Neural cell (in vitro differentiated cells): ENCODE measurements at regions not wholly inside any gene's neighbourhood (a gene's known extent, or its start where the extent isn't known, plus 50 kb on each side); places are given as distances from the start of the nearest gene placed in this dataset.

Source experiments
- H2AFZ ChIP-seq: fragments of 200-600, 300-800 bp; sonication (generic), shearing (Covaris generic); 2 replicates; pipeline ENCODE4 v1.6.0; 2014; ENCODE audit warnings: low read depth, mild to moderate bottlenecking, antibody characterized with exemption, low read length, moderate library complexity
- H3F3A ChIP-seq: fragments of 200-600 bp; shearing (Covaris generic); 2 replicates; pipeline ENCODE4 v1.6.1; 2016; ENCODE audit warnings: mild to moderate bottlenecking, moderate library complexity, mixed read lengths, antibody characterized with exemption, low read length; ENCODE audit not compliant: insufficient read depth, poor library complexity, severe bottlenecking
- H3K27ac ChIP-seq: fragments of 200-600, 300-800 bp; sonication (generic), shearing (Covaris generic); 2 replicates; pipeline ENCODE4 v1.5.1; 2014; ENCODE audit warnings: mild to moderate bottlenecking, low read length, moderate library complexity
- H3K27me3 ChIP-seq: fragments of 300-800, 200-600 bp; sonication (generic), shearing (Covaris generic); 2 replicates; pipeline ENCODE4 v1.6.0; 2014; ENCODE audit warnings: mild to moderate bottlenecking, low read depth, low read length, moderate library complexity; ENCODE audit not compliant: insufficient read depth
- H3K36me3 ChIP-seq: fragments of 300-800, 200-600 bp; sonication (generic), shearing (Covaris generic); 2 replicates; pipeline ENCODE4 v1.5.1; 2014; ENCODE audit warnings: mild to moderate bottlenecking, antibody characterized with exemption, low read length, moderate library complexity; ENCODE audit not compliant: insufficient read depth
- H3K4me2 ChIP-seq: fragments of 300-800, 200-600 bp; sonication (generic), shearing (Covaris generic); 2 replicates; pipeline ENCODE4 v1.6.0; 2014; ENCODE audit warnings: mild to moderate bottlenecking, low read length
- H3K4me3 ChIP-seq: fragments of 300-800, 200-600 bp; sonication (generic), shearing (Covaris generic); 2 replicates; pipeline ENCODE4 v1.5.1; 2014; ENCODE audit warnings: mild to moderate bottlenecking, low read length, moderate library complexity
- H3K79me2 ChIP-seq: fragments of 200-600 bp; shearing (Covaris generic); replicated peaks from 2 replicates; pipeline ENCODE4 v1.6.0; 2014; ENCODE audit warnings: mild to moderate bottlenecking, low read length, moderate library complexity; ENCODE audit not compliant: insufficient read depth
- H3K9ac ChIP-seq: fragments of 300-800, 200-600 bp; sonication (generic), shearing (Covaris generic); 2 replicates; pipeline ENCODE4 v1.6.1; 2016; ENCODE audit warnings: mild to moderate bottlenecking, low read length, mixed read lengths
- H3K9me2 ChIP-seq: fragments of 200-600 bp; shearing (Covaris generic); 2 replicates; pipeline ENCODE4 v1.6.1; 2016; ENCODE audit warnings: mild to moderate bottlenecking, low read length, mixed read lengths; ENCODE audit not compliant: insufficient read depth
- H3K9me3 ChIP-seq: fragments of 200-600, 300-800 bp; sonication (generic), shearing (Covaris generic); 2 replicates; pipeline ENCODE4 v1.6.1; 2016; ENCODE audit warnings: mild to moderate bottlenecking, mixed run types, low read length, moderate library complexity, mixed read lengths
- H4K20me1 ChIP-seq: fragments of 200-600 bp; shearing (Covaris generic); 2 replicates; pipeline ENCODE4 v1.6.1; 2016; ENCODE audit warnings: mild to moderate bottlenecking, mixed run types; ENCODE audit not compliant: insufficient read depth
- EP300 ChIP-seq: fragments of 450-650 bp; conservative IDR thresholded peaks from 2 replicates; pipeline ENCODE4 v1.6.1; 2014; ENCODE audit warnings: antibody characterized with exemption, mild to moderate bottlenecking, moderate library complexity; ENCODE audit not compliant: poor library complexity, severe bottlenecking
- EZH2 ChIP-seq: fragments of 200-600, 300-800 bp; shearing (Covaris generic), sonication (generic); IDR thresholded peaks from 2 replicates; pipeline ENCODE4 v1.6.1; 2014; ENCODE audit warnings: antibody characterized with exemption, low read length, borderline replicate concordance, mild to moderate bottlenecking; ENCODE audit not compliant: insufficient read depth, poor library complexity, severe bottlenecking
- MXI1 ChIP-seq: fragments of 450-650 bp; conservative IDR thresholded peaks from 2 replicates; pipeline ENCODE4 v1.6.1; 2014; ENCODE audit warnings: antibody characterized with exemption, mild to moderate bottlenecking; ENCODE audit not compliant: poor library complexity, severe bottlenecking
- POLR2AphosphoS5 ChIP-seq: IDR thresholded peaks from 2 replicates; pipeline ENCODE4 v1.6.1; 2012
- RAD21 ChIP-seq: fragments of 450-650 bp; conservative IDR thresholded peaks from 2 replicates; pipeline ENCODE4 v1.6.1; 2014; ENCODE audit warnings: antibody characterized with exemption, mild to moderate bottlenecking, moderate library complexity
- SMC3 ChIP-seq: fragments of 450-650 bp; conservative IDR thresholded peaks from 2 replicates; pipeline ENCODE4 v1.6.1; 2014; ENCODE audit warnings: antibody characterized with exemption, mild to moderate bottlenecking, moderate library complexity; ENCODE audit not compliant: poor library complexity
- TAF1 ChIP-seq: IDR thresholded peaks from 2 replicates; pipeline ENCODE4 v1.6.1; 2012; ENCODE audit warnings: low read depth
- TF ChIP-seq, protein P1 (sequence below): fragments of 450-650 bp; IDR thresholded peaks from 2 replicates; pipeline ENCODE4 v1.5.1; 2014; ENCODE audit warnings: antibody characterized with exemption, mild to moderate bottlenecking, moderate library complexity; ENCODE audit not compliant: poor library complexity, severe bottlenecking
- TF ChIP-seq, protein P2 (sequence below): IDR thresholded peaks from 2 replicates; pipeline ENCODE4 v1.6.1; 2012; ENCODE audit warnings: borderline replicate concordance

DNA sequence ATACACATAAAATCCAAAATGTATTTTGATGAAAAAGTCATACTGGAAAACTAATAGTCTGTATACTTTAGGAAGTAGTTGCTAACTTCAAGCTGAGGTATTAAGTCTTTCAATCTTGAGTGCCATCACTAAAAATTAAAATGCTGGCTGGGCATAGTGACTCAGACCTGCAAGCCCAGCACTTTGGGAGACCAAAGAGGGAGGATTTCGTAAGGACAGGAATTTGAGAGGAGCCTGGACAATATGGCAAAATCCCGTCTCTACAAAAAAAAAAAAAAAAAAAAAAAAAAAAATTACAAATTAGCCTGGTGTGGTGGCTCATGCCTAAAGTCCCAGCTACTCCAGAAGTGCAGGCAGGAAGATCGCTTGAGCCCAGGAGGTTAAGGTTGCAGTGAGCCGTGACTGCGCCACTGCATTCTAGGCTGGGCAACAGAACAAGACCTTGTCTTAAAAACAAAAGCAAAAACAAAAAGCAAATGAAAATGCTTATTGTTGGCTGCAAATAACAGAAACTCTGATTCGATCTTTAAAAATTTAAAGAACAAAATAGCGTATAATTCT is 1994.2 kb upstream of the PCDH20 start:
- no peak overlapping the region for H3K4me2 ChIP-seq
- no peaks in the 10 kb centered on the region for H3K27me3 ChIP-seq
- no peaks in the 10 kb centered on the region for H3K9me3 ChIP-seq
- no peak overlapping the region for H3K27ac ChIP-seq
- H3K79me2 ChIP-seq = no peaks in the 10 kb centered on the region
- no peaks in the 10 kb centered on the region for H3K36me3 ChIP-seq
- no peak overlapping the region for H3K9ac ChIP-seq
- TF ChIP-seq, protein P1, sequence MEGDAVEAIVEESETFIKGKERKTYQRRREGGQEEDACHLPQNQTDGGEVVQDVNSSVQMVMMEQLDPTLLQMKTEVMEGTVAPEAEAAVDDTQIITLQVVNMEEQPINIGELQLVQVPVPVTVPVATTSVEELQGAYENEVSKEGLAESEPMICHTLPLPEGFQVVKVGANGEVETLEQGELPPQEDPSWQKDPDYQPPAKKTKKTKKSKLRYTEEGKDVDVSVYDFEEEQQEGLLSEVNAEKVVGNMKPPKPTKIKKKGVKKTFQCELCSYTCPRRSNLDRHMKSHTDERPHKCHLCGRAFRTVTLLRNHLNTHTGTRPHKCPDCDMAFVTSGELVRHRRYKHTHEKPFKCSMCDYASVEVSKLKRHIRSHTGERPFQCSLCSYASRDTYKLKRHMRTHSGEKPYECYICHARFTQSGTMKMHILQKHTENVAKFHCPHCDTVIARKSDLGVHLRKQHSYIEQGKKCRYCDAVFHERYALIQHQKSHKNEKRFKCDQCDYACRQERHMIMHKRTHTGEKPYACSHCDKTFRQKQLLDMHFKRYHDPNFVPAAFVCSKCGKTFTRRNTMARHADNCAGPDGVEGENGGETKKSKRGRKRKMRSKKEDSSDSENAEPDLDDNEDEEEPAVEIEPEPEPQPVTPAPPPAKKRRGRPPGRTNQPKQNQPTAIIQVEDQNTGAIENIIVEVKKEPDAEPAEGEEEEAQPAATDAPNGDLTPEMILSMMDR = no peak
- TF ChIP-seq MXI1 (no peak), EP300 (no peak), EZH2 (no peak), TAF1 (no peak), POLR2AphosphoS5 (no peak), RAD21 (no peak), SMC3 (no peak)
- TF ChIP-seq, protein P2, sequence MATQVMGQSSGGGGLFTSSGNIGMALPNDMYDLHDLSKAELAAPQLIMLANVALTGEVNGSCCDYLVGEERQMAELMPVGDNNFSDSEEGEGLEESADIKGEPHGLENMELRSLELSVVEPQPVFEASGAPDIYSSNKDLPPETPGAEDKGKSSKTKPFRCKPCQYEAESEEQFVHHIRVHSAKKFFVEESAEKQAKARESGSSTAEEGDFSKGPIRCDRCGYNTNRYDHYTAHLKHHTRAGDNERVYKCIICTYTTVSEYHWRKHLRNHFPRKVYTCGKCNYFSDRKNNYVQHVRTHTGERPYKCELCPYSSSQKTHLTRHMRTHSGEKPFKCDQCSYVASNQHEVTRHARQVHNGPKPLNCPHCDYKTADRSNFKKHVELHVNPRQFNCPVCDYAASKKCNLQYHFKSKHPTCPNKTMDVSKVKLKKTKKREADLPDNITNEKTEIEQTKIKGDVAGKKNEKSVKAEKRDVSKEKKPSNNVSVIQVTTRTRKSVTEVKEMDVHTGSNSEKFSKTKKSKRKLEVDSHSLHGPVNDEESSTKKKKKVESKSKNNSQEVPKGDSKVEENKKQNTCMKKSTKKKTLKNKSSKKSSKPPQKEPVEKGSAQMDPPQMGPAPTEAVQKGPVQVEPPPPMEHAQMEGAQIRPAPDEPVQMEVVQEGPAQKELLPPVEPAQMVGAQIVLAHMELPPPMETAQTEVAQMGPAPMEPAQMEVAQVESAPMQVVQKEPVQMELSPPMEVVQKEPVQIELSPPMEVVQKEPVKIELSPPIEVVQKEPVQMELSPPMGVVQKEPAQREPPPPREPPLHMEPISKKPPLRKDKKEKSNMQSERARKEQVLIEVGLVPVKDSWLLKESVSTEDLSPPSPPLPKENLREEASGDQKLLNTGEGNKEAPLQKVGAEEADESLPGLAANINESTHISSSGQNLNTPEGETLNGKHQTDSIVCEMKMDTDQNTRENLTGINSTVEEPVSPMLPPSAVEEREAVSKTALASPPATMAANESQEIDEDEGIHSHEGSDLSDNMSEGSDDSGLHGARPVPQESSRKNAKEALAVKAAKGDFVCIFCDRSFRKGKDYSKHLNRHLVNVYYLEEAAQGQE = no peak
- H3F3A ChIP-seq = no peaks in the 10 kb centered on the region
- no peak overlapping the region for H3K4me3 ChIP-seq
- H4K20me1 ChIP-seq = no peaks in the 10 kb centered on the region
- no peaks in the 10 kb centered on the region for H3K9me2 ChIP-seq
- no peak overlapping the region for H2AFZ ChIP-seq

DNA sequence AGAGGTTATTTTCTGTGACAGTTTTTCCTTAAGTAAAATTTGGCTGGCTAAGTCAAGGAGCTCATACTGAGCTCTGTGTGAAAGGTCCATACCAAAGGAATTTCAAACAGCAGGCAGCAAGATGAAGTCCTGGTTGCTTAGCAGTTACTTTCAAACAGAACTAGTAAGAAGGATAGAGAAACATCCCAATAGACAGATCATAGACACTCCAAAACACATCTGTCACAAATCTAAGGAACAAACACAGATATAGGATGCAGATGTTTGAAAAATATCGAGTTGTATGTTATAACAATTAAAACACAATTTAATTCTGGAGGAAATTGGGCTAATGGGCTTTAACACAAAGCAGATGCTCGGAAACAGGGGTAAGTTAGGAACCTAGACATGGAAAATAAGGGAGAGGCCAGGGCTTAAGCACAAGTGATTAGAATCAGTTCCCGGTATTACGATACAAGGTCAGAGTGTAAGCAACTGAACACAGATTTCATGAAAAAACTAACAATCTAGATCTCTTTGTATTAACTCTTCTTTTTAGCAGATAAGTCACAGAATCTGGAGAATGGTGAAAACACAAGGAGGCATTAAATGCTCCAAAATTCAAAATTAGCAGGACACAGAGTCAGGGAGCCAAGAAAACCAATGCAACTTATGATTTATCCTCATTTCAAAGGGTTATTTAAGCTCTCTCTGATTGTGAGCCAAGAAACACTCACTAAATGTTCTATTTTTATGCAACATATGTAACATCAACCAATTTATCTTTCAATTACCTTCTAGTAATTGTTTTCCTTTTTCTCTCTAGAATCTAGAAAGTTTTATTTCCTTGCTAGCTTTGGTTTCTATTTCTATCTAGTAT is 1992.9 kb upstream of the PCDH20 start:
- H3K9me2 ChIP-seq = no peaks in the 10 kb centered on the region
- H3K27ac ChIP-seq = no peak overlapping the region
- no peak overlapping the region for H2AFZ ChIP-seq

More for the DNA sequence above, 1992.9 kb upstream of the PCDH20 start:
- Histone ChIP-seq H3K4me2 (no peak overlapping the region), H3K4me3 (no peak overlapping the region), H3K79me2 (no peaks in the 10 kb centered on the region), H3K27me3 (no peaks in the 10 kb centered on the region), H3F3A (no peaks in the 10 kb centered on the region), H3K9ac (no peak overlapping the region), H3K9me3 (no peaks in the 10 kb centered on the region), H3K36me3 (no peaks in the 10 kb centered on the region), H4K20me1 (no peaks in the 10 kb centered on the region)
- TF ChIP-seq, protein P2 = no peak
- TF ChIP-seq RAD21 (no peak), MXI1 (no peak), SMC3 (no peak), EZH2 (no peak), TAF1 (no peak), POLR2AphosphoS5 (no peak)
